Left forelimb (tissue), 1 donor: ENCODE measurements at regions not wholly inside any gene's neighbourhood (a gene's known extent, or its start where the extent isn't known, plus 50 kb on each side); places are given as distances from the start of the nearest gene placed in this dataset.

Experiments used
- DNase-seq: peaks from one replicate; pipeline ENCODE4 v3.0.0-alpha.2; 2018; ENCODE audit warnings: low spot score

DNA sequence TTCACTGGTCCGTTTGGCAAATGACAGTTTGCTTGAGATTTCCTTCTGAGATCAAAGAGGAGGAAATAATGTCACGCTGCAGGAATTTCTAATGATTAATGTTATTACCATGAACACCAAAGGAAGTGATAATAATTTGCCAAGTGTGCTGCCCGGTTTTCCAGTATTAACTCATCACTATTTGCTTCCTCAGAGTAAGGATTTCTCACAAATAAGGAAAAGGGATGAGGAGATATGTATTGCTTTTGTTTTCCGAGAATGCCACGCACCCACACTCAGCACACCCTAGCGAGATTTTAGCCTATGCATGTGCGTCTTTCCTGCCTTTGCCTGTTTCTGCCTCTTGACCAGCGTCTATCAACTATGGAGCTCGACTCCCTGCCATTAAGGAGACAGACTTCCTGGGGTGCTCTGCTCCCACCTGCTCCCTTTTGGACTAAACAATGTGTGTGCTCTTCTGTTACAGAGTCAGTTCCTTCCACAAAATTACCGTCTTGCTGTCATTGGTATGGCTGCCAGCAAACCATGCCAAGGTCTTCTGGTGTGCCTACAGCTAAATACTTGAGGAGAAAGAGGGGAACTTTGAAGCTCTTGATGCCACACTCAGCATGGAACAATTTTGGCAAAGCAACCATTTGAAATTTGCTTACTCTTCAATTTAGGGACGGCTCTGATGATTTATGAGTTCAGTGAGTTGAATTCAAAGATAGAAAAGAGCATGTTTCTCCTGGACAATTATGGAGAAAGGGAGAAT is 393.1 kb upstream of the ZFP42 start:
- no peak for DNase-seq

DNA sequence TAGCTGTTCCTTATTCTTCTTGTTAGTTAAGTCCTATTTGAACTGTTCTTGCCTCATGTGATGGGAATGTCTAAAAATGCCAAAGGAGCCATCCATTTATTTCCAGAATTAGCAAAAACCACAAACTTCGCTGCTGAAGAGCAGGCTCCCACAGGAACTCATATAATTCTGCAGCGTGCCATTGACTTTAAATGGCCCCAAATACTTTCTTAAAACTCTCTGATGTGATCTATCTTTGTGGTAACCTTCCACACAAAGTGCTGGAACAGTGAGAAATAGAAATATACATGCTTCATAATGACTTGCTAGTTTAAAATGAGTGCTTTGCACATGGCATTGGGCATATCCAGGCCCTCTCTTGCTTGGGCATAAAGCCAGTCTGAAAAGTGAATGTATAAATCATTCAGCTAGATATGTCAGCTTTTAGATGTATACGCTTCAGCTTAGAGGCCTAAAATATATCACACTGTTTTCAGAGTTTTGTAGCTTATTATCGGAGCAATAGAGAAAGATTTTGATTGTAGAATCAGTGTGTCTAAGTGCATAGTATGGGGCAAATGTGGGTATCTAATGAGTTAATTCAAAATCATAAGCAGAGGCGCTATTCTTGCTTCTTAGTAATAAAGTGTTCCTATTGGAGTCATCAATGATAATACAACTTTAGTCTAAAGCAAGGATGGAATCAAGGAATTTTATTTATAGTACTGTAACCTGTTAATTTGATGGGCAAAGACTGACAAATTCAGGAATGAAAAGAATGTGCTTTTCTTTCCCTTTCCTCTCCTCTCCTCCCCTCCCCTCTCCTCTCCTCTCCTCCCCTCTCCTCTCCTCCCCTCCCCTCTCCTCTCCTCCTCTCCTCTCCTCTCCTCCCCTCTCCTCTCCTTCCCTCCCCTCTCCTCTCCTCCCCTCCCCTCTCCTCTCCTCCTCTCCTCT is 392.2 kb upstream of the ZFP42 start:
- no peak for DNase-seq

DNA sequence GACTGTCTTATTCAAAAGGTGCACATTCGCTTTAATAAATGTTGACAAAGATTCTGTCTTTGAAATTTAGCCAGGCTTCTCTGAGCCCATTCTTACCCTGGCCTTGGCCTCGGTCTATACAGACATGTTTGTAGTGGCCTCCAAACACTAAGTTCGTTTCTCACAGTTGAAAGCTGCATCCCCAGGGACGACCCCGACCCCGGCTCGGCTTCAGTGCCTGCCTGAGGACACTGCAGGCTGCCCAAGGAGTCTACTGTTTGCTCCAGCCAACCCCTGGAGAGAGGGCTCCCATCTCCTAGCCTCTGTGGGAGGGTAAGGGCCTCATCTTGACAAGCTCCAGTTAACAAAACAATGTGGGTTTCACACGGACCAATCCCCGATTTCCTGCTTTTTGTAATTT is 390.6 kb upstream of the ZFP42 start:
- no peak for DNase-seq

DNA sequence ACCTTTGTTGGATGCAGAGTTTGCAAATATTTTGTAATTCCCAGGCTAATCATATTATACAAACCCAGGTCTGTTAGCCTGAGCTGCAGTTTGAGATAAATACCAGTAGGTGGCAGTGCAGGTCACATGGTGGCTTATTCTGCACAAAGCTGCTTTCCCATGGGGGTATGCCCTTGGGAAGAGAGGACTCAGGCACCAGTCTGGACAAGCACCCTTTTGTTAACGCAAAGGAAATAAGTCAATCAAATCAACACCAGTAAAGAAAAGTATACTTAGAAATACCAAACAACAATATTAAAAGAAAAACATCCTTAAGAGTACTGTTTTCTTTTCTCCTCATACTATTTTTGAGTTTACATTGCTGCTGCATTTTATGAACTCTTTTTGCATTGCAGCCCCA is 389.0 kb upstream of the ZFP42 start:
- no peak for DNase-seq

DNA sequence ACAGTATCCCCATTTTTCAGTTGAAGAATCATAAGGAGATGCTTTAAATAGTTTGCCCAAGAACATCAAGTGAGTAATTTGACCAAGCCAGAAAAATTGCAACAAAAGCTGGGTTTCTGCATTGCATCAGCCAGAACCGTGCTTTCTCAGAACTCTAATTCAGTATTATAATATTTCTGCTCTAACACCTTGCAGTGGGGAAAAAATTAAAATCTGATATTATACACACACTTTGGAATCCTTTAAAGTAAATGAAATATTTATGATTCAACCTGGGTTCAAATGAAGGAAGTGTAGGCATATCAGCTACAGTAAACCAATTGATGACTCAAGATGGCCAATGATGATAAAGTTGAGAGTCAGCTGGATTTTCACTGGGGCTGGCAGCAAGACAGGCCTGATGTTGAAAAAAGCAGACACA is 387.6 kb upstream of the ZFP42 start:
- no peak for DNase-seq

DNA sequence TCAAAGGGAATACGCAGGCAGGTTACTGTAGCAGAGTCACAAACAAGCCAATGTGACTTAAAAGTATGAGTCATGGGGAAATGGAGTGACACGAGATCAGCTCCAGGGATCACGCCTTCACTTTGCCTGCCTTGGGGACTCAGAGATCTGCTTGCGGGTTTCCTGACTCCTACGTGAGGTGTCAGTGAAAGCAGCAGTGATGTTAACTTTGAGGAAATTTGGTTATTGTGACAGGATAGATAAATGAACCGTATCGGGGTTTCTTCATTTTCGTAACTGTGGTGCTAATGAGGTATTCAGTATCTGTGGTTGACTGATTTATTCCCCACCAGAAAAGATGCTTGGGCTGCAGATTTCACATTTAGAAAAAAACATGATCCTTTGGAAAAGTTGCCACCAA is 383.3 kb upstream of the ZFP42 start:
- no peak for DNase-seq

DNA sequence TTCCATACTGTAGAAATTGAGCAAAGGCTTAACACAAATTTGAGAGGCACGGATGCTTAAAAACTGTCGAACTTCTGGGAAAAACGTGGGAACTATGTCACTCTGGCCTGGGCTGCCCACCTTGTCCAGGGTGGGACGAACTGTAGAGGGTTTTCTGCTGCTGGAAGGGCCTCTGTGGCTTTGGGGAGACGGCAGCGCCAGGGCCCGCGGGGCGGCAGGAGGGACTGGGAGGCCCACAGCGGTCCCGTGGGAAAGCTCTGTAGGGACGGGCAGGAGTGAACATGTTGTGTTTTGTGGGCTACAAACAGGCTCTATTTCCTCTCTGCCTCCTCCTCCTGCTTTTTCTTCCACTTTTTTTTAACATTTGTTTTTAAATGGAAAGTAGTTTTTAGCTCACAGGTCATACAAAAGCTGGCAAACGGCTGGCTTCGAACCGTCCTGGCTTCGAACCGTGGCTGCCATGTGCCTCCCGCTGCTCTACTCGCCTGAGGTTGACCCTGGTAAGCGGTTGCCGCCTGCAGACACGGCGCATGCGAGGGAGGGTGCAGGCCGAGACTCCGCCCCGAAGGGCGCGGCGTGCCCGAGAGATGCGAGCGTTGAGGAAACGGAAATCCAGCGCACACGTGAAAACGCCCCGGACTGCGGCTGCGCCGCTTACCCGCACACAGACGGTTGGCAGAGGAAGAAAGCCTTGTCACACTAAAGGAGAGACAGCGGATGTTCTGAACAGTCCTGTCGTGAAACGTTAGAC is 382.3 kb upstream of the ZFP42 start:
- no peak for DNase-seq

DNA sequence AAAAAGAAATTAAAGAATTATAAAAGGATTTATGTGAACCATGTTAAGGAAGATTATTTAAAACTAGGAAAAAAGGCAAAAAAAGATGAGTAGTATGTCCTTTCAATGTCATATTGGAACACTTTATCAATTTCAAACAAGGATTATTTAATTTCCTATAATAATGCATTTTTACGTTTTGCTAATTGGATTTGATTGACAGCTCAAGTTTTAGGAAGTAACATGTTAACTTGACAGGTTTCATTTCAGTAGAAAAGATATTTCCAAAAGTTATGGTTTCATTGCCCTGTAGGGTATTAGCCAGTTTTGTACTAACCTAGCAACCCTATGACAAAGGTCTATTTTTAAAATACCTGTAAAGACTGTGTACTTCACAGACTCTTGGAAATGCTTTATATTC is 379.6 kb upstream of the ZFP42 start:
- DNase-seq, result no peak

DNA sequence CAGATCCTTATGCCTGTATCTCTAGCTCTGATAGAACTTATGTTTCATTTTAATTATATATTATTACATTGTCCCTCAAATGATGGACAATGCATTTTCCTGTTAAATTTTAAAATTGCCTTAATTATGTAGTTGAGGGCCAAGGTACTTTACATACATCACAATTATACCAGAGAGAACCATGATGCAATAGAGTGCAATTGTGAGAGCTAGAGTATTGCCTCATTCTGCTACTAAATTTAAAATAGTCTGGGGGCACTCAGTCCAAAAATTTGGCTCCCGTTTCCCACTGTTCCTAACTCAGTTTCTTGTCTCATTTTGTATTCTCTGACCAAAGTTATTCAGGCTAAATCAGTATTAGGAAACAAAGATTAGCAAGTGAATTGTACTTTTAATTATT is 378.5 kb upstream of the ZFP42 start:
- no peak for DNase-seq

DNA sequence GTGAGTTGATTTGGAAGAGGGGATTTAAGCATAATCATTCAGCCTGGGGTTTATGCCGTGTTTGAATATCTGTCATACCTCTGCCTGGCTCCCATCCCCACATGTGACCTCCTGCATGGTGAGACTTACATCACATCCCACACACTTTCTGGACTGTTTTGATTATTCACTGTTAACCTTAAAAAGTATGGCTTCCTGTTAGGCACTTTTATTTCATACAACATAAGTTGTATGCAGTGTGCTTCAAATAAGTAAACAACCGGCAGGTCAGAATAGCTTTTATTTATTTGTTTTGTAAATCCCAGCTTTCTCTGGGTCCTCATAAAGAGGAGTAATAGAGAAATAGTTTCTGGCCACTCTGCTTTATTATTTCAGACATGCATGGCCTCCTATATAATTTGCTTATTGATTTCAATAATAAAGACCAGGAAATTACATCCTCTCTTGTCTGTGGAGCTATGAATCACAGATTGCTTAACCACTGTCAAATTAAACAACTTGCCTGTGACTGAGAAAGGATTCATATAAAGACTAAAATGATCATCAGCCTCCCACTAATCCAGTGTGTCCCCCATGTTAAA is 376.8 kb upstream of the ZFP42 start:
- DNase-seq, result no peak

DNA sequence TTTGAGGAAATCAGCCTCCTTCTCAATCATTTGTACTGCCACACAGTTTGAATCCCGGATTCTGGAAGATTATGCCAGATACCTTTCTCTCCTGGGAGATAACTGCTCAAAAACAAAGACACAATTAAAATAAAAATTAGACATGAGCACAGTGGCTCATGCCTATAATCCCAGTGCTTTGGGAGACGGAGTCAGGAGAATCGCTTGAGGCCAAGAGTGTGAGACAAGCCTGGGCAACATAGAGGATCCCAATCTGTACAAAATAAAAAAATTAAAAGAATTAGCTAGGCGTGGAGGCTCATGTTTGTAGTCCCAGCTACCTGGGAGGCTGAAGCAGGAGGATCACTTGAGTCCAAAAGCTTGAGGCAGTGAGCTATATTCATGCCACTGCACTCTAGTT is 376.3 kb upstream of the ZFP42 start:
- no peak for DNase-seq

DNA sequence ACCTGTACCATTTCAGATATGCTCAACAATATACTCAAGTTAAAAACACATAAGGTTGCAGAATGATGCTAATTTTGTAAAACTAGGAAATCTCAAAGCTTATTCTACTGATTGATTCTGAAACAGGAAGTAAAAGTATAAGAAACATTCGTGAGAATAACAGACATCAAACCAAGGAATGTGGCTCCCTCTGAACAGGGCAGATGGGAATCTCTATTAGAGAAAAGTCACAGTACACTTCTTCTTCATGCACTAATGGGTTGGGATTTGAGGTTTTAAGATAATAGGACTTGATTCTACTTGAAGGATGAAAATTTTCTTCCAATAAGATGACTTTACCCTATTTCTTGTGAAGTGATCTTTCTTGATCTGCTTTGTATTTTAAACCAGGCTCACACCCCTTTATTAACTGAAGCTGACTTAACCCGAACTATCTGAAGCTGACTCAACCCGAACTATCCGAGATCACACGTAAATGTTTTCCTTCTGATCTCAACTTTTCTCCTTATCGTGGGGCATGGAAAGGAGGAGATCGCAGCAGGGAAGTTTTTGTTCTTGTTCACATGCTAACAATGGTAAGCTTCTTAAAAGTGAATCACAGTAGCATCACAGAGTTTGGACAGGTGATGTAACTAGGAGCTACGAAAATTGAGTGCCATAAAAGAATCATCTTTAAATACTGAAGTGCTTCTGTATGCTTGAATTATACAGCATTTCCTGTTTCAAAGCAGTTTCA is 363.1 kb upstream of the ZFP42 start:
- no peak for DNase-seq

DNA sequence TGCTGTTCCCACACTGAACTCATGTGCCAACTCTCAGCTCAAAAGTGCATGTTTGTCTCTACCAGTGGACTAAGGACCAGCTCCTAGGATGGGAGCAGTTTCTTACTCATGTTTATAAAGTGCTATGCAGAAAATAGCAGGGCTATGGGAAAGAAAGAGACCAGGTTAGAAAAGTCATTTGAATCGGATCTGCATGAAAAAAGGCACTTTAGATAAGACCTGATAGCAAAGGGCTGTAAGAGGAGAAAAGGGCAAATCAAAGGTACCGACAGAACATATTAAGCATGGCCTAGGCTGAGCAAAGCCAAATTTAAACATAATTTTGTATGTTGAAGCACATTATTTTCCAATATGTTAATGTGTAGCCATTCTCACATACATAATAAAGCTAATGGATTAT is 362.3 kb upstream of the ZFP42 start:
- DNase-seq, result no peak

DNA sequence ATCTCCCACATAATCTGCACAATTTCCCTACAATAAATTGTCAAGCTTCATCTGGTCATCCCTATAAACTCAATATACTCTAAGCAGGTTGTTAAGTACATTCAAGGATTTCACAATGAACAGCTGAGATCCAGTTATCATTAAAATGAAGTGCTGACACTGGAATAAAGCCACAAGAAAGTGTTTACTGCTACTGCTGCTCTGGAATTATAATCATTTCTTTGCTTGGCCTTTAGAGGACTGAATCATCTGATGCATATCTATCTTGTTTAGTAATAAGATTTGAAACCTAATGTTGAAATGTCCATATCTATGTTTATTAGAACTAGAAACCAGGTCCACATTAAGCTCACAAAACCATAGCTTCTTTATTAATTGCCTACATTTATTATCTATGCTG is 338.6 kb upstream of the ZFP42 start:
- no peak for DNase-seq

DNA sequence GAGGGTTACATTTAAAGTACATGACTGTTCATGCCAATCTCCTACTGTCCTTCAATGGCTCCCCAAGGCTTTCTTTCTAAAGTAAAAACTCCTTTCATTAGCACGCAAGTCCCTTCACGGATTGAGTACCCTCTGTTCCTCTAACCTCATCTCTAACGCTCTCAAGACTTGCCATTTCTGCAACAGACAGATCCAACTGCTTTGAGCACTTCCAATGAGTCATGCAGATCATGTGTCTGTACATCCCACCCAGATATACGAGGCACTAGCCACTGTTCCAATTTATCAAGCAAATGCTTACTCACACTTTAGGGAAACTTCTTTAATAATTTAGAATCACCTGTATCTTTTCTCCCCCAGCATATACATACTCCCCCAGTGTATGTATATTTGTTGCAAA is 332.5 kb upstream of the ZFP42 start:
- DNase-seq, result no peak

DNA sequence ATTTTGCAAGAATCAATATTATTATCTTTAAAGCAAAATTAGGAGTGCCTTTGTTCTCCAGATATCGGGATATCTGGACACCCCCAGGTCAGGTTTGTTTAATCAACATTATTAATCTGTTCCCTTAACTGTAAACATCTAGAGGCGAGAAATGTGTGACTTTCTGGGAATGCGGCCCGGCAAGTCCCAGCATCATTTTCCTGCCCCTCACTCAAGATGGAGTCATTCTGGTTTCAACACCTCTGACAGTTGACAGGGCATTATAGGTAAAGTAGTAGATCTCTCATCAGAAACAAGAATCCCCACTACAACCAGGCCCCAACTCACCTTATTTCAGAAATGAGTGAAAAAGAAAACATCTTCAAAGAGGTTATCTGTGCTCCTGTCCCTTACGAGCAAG is 331.6 kb upstream of the ZFP42 start:
- no peak for DNase-seq

DNA sequence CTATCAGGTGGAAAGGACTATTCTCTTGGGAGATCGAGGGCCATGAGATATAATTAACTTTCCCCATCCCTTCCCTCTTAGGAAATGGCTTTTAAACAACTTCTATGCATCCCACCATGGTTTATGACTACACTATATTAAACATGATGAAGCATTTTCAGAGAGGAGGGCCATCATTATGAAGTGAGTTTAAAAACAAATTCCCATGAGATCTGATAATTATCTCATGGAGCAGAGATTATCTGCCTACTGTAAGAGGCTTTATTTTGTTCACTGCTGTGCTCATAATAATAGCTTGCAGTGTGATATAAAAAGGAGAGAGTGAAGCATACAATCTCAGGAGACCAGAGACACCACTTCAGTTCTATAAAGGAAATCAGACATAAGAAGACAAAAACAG is 330.5 kb upstream of the ZFP42 start:
- no peak for DNase-seq

DNA sequence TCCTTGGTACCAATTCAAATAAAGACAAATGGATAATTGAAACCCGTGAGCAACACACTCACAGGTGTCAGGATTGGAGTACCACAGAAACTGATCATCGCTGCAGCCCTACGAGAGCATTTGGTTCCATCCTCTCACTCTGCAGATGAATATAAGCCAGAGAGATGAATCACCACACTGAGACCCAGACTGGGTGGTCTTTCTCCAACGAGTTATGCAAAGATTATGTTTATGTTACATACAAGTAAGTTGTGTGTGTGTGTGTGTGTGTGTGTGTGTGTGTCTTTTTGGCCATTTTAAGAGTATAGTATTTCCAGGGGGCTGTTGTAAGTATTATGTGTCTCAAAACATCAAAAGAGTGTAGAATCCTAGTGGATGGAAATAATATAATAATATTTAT is 329.5 kb upstream of the ZFP42 start:
- no peak for DNase-seq

DNA sequence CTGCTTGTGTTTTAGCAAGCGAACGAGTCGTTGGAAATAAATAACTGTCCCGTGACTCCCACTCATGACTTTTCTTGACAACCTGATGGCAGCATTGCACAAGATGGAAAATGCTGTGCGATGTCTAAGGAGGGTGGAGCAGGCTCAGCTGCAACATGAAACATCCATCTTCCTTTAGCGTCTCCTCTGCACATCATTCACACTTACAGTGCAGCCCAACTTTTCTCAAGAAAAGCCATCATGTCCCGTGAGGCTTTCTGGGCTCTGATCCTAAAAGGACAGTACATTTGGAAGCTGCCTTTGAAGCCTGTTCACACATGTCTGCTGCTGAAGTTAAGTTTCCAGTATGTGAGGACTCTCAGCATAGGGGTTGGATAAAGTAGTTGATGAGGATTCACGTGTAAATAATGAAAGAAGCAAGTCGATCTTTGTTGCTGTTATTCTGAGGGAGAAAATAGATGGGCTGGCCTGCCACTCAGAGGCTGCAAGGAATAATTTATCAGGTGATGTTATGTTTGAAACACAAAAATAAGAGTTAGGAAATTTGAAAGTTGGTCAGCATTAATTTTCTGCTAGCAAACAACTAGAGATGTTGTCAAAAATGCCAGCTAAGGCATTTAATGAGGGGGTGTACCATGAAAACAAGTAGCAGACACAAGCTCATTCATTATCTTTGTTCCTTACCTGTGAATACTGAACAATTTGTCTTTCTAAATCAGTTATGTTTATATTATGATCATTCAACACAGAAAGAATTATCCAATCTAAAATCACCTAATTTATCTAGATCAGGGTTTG is 328.7 kb upstream of the ZFP42 start:
- no peak for DNase-seq

DNA sequence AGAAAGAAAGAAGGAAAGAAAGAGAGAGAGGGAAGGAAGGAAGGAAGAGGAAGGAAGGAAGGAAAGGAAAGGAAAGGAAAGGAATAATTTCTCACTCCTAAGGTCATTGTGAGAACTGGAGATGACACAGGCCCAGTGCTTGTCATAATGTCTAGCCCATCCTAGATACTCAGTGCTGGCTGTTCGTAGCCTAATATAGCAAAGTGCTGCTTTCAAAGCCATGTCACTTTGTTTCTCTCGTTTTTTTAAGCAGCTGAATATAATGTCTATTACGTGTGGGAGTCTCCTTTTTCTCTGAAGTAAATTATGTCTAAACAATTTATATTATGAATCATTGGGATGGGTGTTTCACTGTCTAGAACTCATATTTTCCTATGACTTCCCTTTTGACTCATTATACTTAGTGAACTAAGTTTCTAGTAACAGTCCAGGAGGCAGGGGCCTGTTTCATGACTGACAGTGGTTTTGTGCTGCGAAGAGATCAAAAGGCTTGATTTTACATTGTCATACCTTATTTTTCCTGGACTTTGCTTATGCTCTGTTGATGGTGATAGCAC is 327.0 kb upstream of the ZFP42 start:
- DNase-seq, result no peak
